Liver (tissue), 8 donors: ENCODE measurements at regions not wholly inside any gene's neighbourhood (a gene's known extent, or its start where the extent isn't known, plus 50 kb on each side); places are given as distances from the start of the nearest gene placed in this dataset.

Source experiments
- DNase-seq: peaks from one replicate; pipeline ENCODE4 v3.0.0-alpha.2; 2017; ENCODE audit warnings: low spot score
- H3K27ac ChIP-seq, 2 donors: one replicate each; pipeline ENCODE4 v1.7.0; 2013; ENCODE audit warnings: inconsistent platforms in 2 of 2, low read length in 2 of 2, control low read depth in 1 of 2, low read depth in 1 of 2, mild to moderate bottlenecking in 1 of 2
- H3K27me3 ChIP-seq, 4 donors: one replicate each; pipeline versions ENCODE4 v1.6.1 to v1.7.0; 2013; ENCODE audit warnings: low read length in 3 of 4, inconsistent platforms in 1 of 4, mild to moderate bottlenecking in 1 of 4, moderate library complexity in 1 of 4; ENCODE audit not compliant: control insufficient read depth in 4 of 4, insufficient read depth in 4 of 4
- H3K36me3 ChIP-seq, 4 donors: one replicate each; pipeline versions ENCODE4 v1.6.1 to v1.7.0; 2013; ENCODE audit warnings: low read length in 3 of 4, mild to moderate bottlenecking in 3 of 4, low read depth in 1 of 4, moderate library complexity in 1 of 4; ENCODE audit not compliant: control insufficient read depth in 4 of 4, insufficient read depth in 3 of 4
- H3K4me1 ChIP-seq, 4 donors: one replicate each; pipeline versions ENCODE4 v1.6.1 to v1.7.0; 2013; ENCODE audit warnings: low read length in 3 of 4, mild to moderate bottlenecking in 3 of 4, moderate library complexity in 1 of 4; ENCODE audit not compliant: control insufficient read depth in 4 of 4, insufficient read depth in 4 of 4
- H3K4me3 ChIP-seq, 3 donors: one replicate each; pipeline versions ENCODE4 v1.6.1 to v1.7.0; 2013; ENCODE audit warnings: low read length in 3 of 3, control low read depth in 1 of 3, low read depth in 1 of 3, mild to moderate bottlenecking in 1 of 3
- H3K9ac ChIP-seq, 2 donors: one replicate each; pipeline ENCODE4 v1.7.0; 2013; ENCODE audit warnings: low read length in 2 of 2, mild to moderate bottlenecking in 2 of 2, moderate library complexity in 2 of 2, control low read depth in 1 of 2, low read depth in 1 of 2
- H3K9me3 ChIP-seq, 4 donors: one replicate each; pipeline versions ENCODE4 v1.6.1 to v1.7.0; 2013; ENCODE audit warnings: low read length in 3 of 4; ENCODE audit not compliant: control insufficient read depth in 4 of 4
- EGR1 ChIP-seq, 2 donors: IDR thresholded peaks; 2 replicates each; pipeline ENCODE4 v1.6.1; 2016 to 2018; ENCODE audit warnings: antibody characterized with exemption in 2 of 2, low read depth in 2 of 2
- FOXA1 ChIP-seq: IDR thresholded peaks from 2 replicates; pipeline ENCODE4 v1.6.1; 2016; ENCODE audit warnings: antibody characterized with exemption
- FOXA2 ChIP-seq: IDR thresholded peaks from 2 replicates; pipeline ENCODE4 v1.6.1; 2016; ENCODE audit warnings: antibody characterized with exemption
- GABPA ChIP-seq, 2 donors: IDR thresholded peaks in 1 of 2; conservative IDR thresholded peaks in 1 of 2; 2 replicates each; pipeline ENCODE4 v1.6.1; 2016; ENCODE audit warnings: antibody characterized with exemption in 2 of 2, mild to moderate bottlenecking in 1 of 2, moderate library complexity in 1 of 2
- HNF4A ChIP-seq, 2 donors: conservative IDR thresholded peaks; 2 replicates each; pipeline ENCODE4 v1.6.1; 2016; ENCODE audit warnings: antibody characterized with exemption in 2 of 2, mild to moderate bottlenecking in 2 of 2
- HNF4G ChIP-seq: IDR thresholded peaks from 2 replicates; pipeline ENCODE4 v1.6.1; 2016; ENCODE audit warnings: antibody characterized with exemption
- JUND ChIP-seq, 2 donors: IDR thresholded peaks; 2 replicates each; pipeline ENCODE4 v1.6.1; 2016; ENCODE audit warnings: antibody characterized with exemption in 2 of 2
- NR2F2 ChIP-seq: IDR thresholded peaks from 2 replicates; pipeline ENCODE4 v1.6.1; 2016; ENCODE audit warnings: antibody characterized with exemption
- RAD21 ChIP-seq, 2 donors: IDR thresholded peaks; 2 replicates each; pipeline ENCODE4 v1.6.1; 2016; ENCODE audit warnings: antibody characterized with exemption in 2 of 2, mild to moderate bottlenecking in 2 of 2
- RXRA ChIP-seq, 2 donors: IDR thresholded peaks; 2 replicates each; pipeline ENCODE4 v1.6.1; 2017 to 2018; ENCODE audit warnings: antibody characterized with exemption in 2 of 2, mild to moderate bottlenecking in 1 of 2
- SP1 ChIP-seq: IDR thresholded peaks from 2 replicates; pipeline ENCODE4 v1.6.1; 2018; ENCODE audit warnings: antibody characterized with exemption, mild to moderate bottlenecking
- TAF1 ChIP-seq: conservative IDR thresholded peaks from 2 replicates; pipeline ENCODE4 v1.6.1; 2016; ENCODE audit warnings: antibody characterized with exemption, mild to moderate bottlenecking
- YY1 ChIP-seq: IDR thresholded peaks from 2 replicates; pipeline ENCODE4 v1.6.1; 2016; ENCODE audit warnings: antibody characterized with exemption, mild to moderate bottlenecking
- WGBS: extraction: QIAGEN DNeasy Blood & Tissue Kit; methylation state at CpG from one replicate; pipeline ENCODE4 v1.1.7; 2013; 5-methylcytosine and 5-hydroxymethylcytosine counted together
- TF ChIP-seq, protein P1 (sequence below): IDR thresholded peaks from 2 replicates; pipeline ENCODE4 v1.6.1; 2016; ENCODE audit warnings: antibody characterized with exemption
- TF ChIP-seq, protein P2 (sequence below): IDR thresholded peaks from 2 replicates; pipeline ENCODE4 v1.6.1; 2016; ENCODE audit warnings: antibody characterized with exemption
- TF ChIP-seq, protein P3 (sequence below): IDR thresholded peaks from 2 replicates; pipeline ENCODE4 v1.6.1; 2016; ENCODE audit warnings: antibody characterized with exemption
- TF ChIP-seq, protein P4 (sequence below): IDR thresholded peaks from 2 replicates; pipeline ENCODE4 v1.6.1; 2016; ENCODE audit warnings: antibody characterized with exemption, mild to moderate bottlenecking
- TF ChIP-seq, protein P5 (sequence below): fragments of 150-350 bp; IDR thresholded peaks from 2 replicates; pipeline ENCODE4 v1.5.1; 2017; ENCODE audit warnings: improper control_type of control experiment, low read depth, low read length; ENCODE audit not compliant: missing input control
- donor health status: healthy.
- donor health status: healthy.
- donor health status: healthy.
- donor health status: healthy.
- donor health status: healthy.

DNA sequence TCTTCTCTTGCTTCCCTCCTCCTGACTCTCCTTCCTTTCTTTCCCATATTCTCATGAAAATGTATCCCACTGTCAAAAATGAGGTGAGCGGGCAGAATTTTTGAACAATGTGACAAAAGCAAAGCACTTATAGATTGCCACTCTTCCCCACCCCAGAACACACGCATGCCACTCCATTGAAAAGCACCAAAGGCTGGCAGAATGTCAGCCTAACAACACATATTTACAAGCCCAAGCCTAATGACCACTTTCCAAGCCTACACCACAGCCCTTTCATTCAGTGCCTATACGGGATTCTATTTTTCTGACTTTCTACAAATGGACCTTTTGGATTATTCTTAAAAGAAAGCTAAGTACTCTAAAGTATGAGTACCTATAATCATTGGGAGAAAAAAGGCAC, 62.9 kb upstream of the METAP2 start:
- 99% methylated on average over 3 of the region's 3 CpGs for WGBS
- no peak for DNase-seq
- no peak overlapping the region for H3K9ac ChIP-seq
- no peaks in the 10 kb centered on the region for H3K36me3 ChIP-seq
- no peaks in the 10 kb centered on the region for H3K4me1 ChIP-seq
- H3K27me3 ChIP-seq = no peaks in the 10 kb centered on the region
- H3K27ac ChIP-seq = no peak overlapping the region
- TF ChIP-seq YY1 = no peak
- TF ChIP-seq RAD21 (IDR thresholded peaks at IDR 0.05) = no peak
- no peak for TF ChIP-seq HNF4A (conservative IDR thresholded peaks at IDR 0.05)
- TF ChIP-seq EGR1 (IDR thresholded peaks at IDR 0.05; ENCODE audit: low read depth in 2 of 2) = no peak
- no peak for TF ChIP-seq FOXA1
- TF ChIP-seq HNF4G = no peak
- TF ChIP-seq, protein P1, sequence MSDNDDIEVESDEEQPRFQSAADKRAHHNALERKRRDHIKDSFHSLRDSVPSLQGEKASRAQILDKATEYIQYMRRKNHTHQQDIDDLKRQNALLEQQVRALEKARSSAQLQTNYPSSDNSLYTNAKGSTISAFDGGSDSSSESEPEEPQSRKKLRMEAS = no peak
- TF ChIP-seq RXRA (IDR thresholded peaks at IDR 0.05) = no peak
- TF ChIP-seq, protein P2, sequence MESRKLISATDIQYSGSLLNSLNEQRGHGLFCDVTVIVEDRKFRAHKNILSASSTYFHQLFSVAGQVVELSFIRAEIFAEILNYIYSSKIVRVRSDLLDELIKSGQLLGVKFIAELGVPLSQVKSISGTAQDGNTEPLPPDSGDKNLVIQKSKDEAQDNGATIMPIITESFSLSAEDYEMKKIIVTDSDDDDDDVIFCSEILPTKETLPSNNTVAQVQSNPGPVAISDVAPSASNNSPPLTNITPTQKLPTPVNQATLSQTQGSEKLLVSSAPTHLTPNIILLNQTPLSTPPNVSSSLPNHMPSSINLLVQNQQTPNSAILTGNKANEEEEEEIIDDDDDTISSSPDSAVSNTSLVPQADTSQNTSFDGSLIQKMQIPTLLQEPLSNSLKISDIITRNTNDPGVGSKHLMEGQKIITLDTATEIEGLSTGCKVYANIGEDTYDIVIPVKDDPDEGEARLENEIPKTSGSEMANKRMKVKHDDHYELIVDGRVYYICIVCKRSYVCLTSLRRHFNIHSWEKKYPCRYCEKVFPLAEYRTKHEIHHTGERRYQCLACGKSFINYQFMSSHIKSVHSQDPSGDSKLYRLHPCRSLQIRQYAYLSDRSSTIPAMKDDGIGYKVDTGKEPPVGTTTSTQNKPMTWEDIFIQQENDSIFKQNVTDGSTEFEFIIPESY = no peak
- no peak for TF ChIP-seq NR2F2
- no peak for TF ChIP-seq FOXA2
- no peak for TF ChIP-seq TAF1
- TF ChIP-seq JUND (IDR thresholded peaks at IDR 0.05) = no peak
- no peak for TF ChIP-seq SP1
- TF ChIP-seq, protein P3, sequence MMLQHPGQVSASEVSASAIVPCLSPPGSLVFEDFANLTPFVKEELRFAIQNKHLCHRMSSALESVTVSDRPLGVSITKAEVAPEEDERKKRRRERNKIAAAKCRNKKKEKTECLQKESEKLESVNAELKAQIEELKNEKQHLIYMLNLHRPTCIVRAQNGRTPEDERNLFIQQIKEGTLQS = no peak
- TF ChIP-seq, protein P4, sequence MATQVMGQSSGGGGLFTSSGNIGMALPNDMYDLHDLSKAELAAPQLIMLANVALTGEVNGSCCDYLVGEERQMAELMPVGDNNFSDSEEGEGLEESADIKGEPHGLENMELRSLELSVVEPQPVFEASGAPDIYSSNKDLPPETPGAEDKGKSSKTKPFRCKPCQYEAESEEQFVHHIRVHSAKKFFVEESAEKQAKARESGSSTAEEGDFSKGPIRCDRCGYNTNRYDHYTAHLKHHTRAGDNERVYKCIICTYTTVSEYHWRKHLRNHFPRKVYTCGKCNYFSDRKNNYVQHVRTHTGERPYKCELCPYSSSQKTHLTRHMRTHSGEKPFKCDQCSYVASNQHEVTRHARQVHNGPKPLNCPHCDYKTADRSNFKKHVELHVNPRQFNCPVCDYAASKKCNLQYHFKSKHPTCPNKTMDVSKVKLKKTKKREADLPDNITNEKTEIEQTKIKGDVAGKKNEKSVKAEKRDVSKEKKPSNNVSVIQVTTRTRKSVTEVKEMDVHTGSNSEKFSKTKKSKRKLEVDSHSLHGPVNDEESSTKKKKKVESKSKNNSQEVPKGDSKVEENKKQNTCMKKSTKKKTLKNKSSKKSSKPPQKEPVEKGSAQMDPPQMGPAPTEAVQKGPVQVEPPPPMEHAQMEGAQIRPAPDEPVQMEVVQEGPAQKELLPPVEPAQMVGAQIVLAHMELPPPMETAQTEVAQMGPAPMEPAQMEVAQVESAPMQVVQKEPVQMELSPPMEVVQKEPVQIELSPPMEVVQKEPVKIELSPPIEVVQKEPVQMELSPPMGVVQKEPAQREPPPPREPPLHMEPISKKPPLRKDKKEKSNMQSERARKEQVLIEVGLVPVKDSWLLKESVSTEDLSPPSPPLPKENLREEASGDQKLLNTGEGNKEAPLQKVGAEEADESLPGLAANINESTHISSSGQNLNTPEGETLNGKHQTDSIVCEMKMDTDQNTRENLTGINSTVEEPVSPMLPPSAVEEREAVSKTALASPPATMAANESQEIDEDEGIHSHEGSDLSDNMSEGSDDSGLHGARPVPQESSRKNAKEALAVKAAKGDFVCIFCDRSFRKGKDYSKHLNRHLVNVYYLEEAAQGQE = no peak
- TF ChIP-seq GABPA (IDR thresholded peaks at IDR 0.05 in 1 of 2, conservative IDR thresholded peaks at IDR 0.05 in 1 of 2) = no peak
- TF ChIP-seq, protein P5, sequence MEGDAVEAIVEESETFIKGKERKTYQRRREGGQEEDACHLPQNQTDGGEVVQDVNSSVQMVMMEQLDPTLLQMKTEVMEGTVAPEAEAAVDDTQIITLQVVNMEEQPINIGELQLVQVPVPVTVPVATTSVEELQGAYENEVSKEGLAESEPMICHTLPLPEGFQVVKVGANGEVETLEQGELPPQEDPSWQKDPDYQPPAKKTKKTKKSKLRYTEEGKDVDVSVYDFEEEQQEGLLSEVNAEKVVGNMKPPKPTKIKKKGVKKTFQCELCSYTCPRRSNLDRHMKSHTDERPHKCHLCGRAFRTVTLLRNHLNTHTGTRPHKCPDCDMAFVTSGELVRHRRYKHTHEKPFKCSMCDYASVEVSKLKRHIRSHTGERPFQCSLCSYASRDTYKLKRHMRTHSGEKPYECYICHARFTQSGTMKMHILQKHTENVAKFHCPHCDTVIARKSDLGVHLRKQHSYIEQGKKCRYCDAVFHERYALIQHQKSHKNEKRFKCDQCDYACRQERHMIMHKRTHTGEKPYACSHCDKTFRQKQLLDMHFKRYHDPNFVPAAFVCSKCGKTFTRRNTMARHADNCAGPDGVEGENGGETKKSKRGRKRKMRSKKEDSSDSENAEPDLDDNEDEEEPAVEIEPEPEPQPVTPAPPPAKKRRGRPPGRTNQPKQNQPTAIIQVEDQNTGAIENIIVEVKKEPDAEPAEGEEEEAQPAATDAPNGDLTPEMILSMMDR = no peak
- H3K4me3 ChIP-seq = no peak overlapping the region
- H3K9me3 ChIP-seq = no peaks in the 10 kb centered on the region
